Cardiac septum (tissue), 1 donor: ENCODE measurements at regions not wholly inside any gene's neighbourhood (a gene's known extent, or its start where the extent isn't known, plus 50 kb on each side); places are given as distances from the start of the nearest gene placed in this dataset.
"Not testable (repeated sequence)": the region's sequence is repeated elsewhere in the genome, so short reads cannot be mapped to it uniquely, and the experiment has no call there.

ENCODE experiments used
- DNase-seq: peaks from one replicate; pipeline ENCODE4 v3.0.0-alpha.2; 2020; ENCODE audit warnings: low spot score
- intact Hi-C: fragments of 100-400 bp; cut with DNase I; formaldehyde crosslinking; loops from one replicate; pipeline ENCODE4 v1.14.0; 2022
- donor health status: DM: no; HTN: no; CAD: no.

DNA sequence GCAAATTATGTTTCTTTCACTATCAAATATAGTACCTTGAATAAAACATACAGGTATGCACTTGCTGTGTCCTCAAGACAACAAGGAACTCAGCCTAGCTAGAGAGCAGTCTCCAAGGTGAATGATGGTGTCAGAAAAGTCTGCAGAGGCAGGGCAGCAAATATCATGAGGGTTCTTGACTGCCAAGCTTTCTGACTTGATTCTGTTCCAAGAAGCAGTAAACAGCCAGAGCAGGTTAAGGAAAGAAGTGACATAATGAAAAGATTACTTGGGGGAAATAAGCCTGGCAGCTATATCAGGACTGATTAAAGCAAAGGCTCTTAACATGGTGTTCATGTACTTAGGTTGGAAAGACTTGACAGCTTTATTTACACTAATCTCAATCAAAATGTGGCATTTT, 192.2 kb upstream of the GADL1 start:
- no peak for DNase-seq
- intact Hi-C loops: no loop called here

DNA sequence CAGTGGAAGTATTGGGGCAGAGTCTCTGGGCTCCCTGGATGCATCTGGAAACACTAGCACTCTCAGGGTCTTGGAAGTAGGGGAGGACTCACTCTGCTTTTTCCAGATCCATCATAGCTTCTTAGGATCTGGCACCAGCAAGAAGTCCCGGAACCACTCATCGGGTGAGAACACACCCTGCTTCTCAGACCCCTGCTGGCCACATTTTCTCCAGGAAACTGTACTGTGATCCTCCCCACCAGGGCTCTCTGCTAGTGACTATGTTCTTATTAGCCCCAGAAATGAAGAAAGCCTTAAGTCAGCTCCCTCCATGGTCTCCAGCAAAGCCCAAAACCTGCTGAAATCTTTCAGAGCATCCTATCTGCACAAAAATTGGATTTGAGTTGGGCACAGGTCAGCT, 197.3 kb upstream of the GADL1 start:
- intact Hi-C loops: no loop called here
- DNase-seq: no peak

DNA sequence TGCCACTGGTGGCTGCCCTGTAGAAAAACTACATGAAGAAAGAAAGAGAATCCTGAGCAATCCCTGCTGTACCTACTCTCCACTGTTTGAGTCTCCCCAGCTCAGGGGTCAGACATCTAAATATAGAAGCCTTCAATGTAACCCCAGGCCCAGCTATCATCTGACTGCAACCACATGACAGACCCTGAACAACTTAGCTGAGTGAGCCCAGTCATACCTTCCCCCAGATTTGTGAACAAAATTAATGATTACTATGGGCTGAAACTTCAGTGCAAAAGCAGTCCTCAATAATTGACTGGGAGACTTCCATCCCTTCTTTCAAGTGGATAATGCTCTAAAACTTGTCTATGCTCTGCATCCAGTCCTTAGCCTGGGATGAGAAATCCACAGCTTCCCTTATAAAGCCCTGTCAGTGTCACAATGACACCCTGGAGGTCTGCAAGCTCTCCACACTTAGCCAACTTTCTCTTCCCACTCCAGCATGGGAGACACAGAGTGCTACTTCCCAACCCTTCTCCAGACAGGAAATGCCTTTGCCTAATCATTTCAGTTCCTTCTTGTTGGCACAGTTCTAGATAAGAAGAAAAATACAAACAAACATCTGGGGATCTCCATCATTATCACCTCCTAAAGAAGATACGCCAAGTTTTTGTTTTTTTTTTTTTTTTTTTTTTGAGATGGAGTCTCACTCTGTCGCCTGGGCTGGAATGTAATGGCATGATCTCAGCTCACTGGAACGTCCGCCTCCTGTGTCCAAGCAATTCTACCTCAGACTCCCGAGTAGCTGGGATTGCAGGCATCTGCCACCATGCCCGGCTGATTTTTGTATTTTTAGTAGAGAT, 198.5 kb upstream of the GADL1 start:
- no peak for DNase-seq
- intact Hi-C loops: no loop called here

DNA sequence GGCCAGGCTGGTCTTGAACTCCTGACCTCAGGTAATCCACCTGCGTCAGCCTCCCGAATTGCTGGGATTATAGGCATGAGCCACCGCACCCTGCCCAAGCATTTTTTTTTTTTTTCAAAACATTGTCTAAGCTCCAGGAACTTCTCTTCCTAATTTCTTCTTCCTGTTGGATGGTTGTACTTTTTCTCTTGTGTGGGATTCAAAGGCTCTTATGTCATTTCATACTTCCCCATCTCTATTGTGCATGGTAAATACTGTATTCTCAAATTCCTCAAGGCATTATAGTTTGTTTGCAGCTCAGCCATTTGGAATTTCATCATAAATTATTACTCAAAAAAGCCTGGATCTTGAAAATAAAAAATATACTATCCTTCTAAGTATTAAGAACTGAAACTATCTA, 199.1 kb upstream of the GADL1 start:
- intact Hi-C loops: no loop called here
- no peak for DNase-seq

DNA sequence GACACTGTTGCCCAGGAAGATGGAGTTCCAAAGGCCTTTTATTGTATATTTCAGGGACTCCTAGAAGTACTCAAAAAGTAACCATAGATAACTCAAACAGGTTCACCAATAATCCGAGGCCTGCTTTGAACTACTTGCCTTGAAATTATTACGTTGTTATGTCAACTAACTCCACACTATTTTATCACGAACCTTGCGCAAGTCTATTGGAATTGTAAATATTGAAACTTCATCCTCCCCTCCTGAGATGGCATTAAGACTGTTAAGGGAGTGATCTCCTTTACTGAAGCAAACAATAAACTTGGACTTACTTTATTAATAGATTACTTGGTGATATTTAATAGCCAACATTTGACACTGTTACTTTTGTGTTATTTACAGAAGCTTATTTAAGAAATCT, 199.6 kb upstream of the GADL1 start:
- intact Hi-C loops: no loop called here

DNA sequence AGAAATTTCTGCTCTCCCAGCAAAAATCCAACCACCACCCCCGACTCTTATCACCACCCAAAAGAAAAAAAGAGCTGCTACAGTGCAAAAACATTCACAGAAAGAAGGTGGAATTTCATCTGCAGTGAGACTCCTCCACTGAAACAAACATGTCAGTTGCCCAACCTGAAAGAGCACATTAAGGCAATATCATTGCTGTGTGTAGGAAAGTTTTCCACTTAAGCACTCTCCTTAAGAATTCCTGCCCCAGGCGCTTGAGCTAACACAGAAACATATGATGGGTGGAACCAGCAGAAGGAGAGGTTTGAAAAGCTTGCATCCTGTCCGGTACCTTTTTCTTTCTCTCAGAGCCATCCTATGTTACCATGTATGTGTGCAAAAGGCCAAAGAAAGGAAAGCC, 200.8 kb upstream of the GADL1 start:
- DNase-seq: no peak
- intact Hi-C loops: no loop called here

More for the DNA sequence above, 199.6 kb upstream of the GADL1 start:
- no peak for DNase-seq

DNA sequence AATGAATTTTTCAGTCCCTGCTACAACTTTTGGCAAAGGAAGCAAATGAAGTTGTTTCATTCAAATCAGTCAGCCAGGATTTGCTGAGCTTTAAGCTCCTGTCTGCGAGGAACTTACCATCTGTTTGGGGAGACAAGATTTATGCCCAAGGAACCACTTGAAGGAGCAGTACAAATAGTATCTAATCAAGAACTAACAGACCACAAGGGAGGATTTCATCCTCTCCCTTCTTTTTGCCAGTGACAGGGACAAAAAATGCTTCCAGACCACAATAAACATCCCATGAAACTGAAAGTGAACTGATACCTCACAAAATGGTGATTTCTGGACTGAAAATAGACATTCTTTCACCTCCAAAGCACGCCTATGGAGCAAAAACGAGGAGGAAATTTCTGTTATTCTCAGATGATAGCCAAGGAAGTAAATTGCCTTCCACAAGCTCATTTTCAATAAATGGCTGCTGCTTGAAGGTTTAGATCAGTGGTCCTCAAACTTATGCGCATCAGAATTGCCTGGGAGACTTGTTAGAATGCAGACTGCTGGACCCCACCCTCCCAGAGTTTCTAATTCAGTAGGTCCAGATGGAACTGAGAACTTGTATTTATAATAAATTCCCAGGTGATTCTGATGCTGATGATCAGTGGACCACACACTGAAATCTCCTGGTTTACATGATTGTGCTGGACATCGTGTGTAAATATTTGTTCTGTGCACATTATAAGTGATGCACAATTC, 202.4 kb upstream of the GADL1 start:
- intact Hi-C loops: no loop called here
- DNase-seq: no peak

DNA sequence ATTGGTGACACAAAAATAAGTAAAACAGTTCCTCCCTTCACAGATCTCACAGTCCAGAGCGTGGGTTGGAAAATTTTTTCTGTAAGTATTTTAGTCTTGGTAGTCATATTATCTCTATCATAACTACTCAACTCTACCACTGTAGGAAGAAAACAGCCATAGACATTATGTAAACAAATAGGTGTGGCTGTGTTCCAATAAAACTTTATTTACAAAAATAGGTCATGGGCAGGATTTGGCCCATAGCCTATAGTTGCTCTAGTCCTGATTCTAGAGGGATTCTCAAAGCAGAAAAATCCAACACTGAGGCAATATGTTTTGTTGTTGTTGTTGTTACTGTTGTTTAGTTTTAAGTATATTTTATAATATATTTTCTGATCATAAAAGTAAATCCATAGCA, 206.1 kb upstream of the GADL1 start:
- no peak for DNase-seq
- intact Hi-C loops: no loop called here

DNA sequence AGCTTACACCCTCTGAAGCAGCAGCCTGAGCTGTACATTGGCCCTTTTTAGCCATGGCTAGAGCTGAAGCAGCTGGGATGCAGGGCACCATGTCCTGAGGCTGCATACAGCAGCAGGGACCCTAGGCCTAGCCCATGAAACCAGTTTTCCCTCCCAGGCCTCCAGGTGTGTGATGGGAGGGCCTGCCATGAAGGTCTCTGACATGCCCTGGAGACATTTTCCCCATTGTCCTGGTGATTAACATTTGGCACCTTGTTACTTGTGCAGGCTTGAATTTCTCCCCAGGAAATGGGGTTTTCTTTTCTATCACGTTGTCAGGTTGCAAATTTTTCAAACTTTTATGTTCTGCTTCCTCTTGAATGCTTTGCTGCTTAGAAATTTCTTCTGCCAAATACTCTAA, 206.8 kb upstream of the GADL1 start:
- intact Hi-C loops, DNase-seq: not testable (repeated sequence)

DNA sequence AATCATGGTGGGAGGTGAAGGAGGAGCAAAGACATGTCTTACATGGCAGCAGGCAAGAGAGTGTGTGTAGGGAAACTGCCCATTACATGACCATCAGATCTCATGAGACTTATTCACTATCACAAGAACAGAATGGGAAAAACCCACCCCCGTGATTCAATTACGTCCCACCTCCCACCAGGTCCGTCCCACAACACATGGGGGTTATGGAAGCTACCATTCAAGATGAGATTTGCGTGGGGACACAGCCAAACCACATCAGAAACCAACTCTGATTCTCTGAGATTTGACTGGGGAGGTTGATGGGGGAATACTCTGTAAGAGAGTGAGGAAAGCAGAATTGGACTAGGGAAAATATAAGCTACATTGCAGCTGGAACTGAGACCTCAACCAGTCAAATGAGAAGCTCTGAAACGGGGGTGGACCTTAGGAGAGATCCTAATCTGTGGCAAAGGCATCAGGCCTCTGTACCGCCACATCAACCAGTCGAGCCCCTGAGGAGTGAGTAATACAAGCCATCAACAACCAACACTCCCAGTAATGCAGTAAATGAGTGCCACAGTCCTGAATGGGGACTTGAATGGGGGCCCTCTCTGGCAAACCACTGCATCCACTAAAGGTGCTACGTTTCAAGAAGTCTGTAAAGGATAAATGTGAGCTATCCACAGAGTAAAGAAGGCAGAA, 207.9 kb upstream of the GADL1 start:
- DNase-seq: no peak
- intact Hi-C loops: no loop called here

DNA sequence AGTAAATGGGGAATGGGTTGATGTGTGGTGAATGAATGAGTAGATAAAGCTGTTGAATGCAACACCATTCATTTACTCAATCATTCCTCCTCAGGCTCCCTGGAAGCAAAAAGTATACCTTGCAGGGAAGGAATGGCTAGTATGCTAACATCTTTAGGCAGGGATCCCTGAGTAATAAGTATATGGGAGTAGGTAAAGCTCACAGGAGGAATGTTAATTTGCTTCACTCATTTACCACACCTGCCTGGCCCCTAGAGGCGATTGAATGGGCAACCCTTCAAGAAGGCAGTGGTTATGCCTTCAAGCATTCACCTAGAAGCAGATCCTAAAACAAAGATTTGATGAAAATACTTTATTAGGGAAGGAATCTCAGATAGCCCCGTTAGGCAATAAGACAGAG, 208.7 kb upstream of the GADL1 start:
- intact Hi-C loops: no loop called here
- no peak for DNase-seq

DNA sequence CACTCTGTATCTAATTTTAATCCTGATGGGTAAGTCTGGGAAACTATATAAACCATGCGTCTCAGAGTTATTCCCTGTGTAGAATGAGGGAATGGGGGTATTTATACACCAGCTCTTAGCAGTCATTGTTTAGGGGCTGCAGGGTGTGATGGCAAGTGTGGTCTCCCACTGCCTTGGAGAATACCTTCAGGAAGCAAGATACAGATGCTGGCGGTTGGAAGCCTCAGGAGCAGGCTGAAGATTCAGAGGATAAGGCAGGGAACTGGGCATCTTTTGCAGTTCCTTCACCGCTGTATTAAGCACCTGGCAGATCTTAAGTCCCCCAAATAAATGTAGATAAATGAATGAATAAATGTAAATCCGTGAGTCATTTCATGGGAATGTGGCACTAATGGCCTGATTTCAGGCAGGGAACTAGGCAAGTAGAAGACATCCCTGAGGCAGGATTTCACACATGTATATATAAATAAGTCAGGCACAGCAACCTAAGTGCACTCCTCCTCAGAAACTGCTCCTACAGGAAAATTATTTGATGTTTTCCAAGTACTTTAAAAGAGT, 209.2 kb upstream of the GADL1 start:
- no peak for DNase-seq
- intact Hi-C loops: no loop called here

DNA sequence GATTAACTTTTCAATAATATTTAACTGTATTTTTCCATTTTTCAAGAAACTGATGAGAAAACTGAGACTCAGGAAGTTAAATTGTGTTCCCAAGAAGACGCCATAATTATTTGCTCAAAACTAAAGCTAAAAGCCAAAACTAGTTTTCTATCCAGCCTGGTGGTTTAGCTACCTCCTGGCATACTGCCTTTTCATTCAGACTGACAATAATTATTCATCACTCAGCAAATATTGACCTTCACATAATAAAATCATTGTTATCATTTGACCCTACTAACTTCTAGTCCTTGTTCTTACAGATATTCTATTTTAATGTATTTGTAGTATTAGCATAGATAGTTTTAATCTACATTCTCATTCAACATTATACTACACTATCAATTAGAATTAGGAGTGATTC, 210.6 kb upstream of the GADL1 start:
- intact Hi-C loops: no loop called here

DNA sequence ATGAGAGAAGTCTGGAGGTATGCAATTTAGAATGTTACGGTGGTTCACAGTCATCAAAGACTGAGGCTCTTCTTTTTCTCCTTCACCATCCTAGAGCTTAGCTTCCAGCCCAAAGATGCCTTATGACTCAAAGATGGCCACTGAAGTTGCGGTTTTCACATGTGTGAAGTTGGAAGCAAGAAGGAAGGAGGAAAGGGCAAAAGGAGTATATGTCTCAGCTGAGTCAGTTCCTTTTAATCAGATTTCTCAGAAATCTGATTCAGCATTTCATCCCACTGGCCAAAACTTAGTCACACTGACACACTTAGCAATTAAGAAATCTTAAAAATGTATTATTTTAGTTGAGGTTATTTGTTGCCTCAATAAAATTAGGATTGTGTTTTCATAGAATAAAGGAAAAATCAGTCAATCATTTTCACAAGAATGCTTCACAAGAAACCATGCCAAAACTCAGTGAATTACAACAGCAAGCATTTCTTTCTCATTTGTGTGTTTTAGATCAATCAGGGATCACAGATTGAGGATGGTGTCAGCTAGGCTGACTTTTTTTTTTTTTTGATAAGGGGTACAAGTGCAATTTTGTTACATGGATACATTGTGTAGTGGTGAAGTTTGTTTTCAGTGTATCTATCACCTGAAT, 211.1 kb upstream of the GADL1 start:
- DNase-seq: no peak
- intact Hi-C loops: no loop called here

More for the DNA sequence above, 210.6 kb upstream of the GADL1 start:
- DNase-seq: no peak

DNA sequence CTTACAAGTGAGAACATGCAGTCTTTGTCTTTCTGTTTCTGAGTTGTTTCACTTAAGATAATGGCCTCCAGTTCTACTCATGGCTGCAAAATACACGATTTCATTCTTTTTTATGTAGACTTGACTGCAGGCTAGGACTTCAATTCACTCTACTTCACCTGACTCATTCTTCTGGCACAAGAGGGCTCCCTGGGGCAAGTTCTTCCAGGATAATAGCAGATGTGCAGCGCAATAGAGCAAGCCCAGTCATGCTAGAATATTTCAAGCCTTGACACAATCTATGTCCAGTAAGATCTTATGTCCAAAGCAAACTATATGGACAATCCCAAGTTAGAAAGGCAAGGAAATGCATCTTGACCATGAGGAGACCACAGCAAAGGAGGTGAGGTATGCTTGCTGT, 211.7 kb upstream of the GADL1 start:
- DNase-seq: no peak
- intact Hi-C loops: no loop called here

DNA sequence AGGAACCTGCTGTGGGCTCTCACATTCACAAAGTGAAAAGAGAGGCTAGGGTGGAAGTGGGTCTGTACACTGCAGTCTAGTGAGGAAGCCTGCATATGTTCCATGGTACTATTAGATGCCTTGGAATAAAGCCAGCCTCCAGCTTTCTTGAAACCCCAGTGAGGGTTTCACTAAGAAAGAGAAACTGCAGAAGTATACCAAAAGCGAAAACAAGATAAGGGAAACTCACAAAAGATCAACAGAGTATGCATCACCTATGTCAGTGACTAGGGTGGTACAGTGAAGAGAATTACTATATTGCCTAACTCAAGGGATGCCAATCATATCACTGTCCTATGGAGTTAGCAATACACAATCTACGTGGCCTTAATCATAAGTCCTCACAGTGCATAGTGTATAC, 212.5 kb upstream of the GADL1 start:
- DNase-seq: no peak
- intact Hi-C loops: no loop called here

DNA sequence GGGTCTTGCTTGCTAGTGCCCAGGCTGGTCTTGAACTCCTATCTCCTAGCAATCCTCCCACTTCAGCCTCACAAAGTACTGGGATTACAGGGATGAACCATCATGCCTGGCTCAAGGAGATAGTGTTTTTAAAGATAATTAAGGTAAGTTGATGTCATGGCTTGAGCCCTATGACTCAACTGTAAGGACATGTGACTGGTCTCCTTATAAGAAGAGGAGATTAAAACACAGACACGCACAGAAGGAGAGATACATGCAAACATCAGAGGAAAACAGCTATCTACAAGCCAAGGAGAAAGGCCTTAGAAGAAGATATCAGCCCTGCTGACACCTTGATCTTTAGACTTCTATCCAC, 220.4 kb upstream of the GADL1 start:
- intact Hi-C loops: no loop called here
- DNase-seq: no peak

DNA sequence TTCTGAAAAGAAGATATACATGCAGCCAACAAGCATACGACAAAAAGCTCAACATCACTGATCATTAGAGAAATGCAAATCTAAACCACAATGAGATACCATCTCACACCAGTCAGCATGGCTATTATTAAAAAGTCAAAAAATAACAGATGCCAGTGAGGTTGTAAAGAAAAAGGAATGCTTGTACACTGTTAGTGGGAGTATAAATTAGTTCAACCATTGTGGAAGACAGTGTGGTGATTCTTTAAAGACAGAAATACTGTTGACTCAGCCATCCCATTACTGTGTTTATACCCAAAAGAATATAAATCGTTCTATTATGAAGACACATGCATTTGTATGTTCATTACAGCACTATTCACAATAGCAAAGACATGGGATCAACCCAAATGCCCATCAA, 221.1 kb upstream of the GADL1 start:
- intact Hi-C loops, DNase-seq: not testable (repeated sequence)

DNA sequence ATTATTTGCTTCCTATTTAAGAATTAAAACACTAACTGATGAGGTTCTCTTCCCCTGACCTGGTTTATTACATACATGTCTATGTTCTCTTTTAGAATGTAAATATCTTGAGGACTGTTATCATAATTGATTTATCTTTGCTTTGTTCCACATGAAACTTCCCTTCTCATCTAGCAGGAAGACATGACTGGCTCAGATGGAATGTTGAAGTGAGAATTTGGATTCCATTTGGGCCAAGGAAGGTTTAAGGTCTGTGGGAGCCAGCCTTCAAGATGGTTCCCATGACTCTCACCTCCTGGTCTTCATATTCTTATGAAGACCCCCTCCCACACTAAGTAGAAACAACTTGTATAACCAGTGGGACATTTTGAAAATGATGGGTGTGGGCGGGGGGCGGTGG, 222.2 kb upstream of the GADL1 start:
- intact Hi-C loops: no loop called here
- DNase-seq: no peak

DNA sequence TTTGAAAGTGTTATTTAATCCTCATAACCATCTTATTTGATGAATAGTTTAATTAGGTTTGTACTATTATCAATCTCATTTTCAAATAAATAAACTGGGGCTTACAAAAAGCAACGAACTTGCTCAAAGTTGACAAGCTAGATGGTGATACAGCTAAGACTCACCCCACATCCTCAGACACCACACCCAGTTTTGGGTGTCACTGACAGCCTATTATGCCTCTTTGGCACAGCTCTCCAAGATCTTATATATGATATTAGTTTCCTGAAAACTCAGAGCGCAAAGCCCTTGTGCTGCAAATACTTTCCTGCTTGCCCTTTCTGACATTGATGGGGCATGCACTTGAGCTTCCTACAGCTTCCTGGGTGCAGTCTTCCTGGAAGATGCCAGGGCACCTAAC, 223.4 kb upstream of the GADL1 start:
- intact Hi-C loops: no loop called here
- no peak for DNase-seq
